ENCODE measurements at regions not wholly inside any gene's neighbourhood (a gene's known extent, or its start where the extent isn't known, plus 50 kb on each side); places are given as distances from the start of the nearest gene placed in this dataset.

DNA sequence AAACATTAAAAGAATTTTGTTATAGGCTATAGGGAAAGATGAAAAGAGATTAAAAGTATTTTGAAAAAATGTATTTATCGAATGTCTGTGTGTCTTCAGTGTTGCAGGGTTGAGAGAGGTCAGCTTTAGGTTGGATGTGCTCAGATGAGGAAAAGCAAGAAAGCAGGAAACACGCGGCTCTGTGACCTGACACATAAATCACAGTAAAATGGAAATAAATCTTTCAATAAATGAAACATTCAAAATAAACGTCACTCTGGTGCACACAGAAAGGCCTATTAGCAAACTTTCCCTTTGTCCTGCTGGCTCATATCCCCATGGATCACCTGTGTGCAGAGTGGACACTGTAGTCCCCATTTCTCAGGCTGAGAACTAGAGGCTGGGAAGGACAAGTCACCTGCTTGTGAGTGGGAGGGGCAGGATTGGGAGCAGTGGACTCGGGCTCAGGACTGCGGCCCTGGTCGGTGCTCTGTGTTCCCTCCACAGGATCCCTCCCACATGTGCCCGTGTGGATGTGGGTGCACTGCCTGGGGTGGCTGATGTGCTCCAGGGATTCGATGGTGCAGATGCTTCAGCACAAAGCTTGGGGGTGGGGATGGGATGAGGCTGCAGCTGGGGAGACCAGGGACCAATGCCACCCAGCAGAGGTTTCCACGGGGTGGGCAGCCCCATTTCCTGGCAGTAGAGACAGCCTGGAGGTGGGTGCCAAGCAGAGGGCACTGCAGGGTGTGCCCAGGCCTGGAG, 96.0 kb upstream of the IGLL5 start:
- no peak for TF ChIP-seq CTCF (IDR thresholded peaks at IDR 0.05)
- no peak for TF ChIP-seq ZFX (IDR thresholded peaks at IDR 0.05; ENCODE audit: borderline replicate concordance)
